Endothelial cell of umbilical vein (primary cell): ENCODE measurements at regions not wholly inside any gene's neighbourhood (a gene's known extent, or its start where the extent isn't known, plus 50 kb on each side); places are given as distances from the start of the nearest gene placed in this dataset.

ENCODE experiments used
- BruUV-seq: library from RNA; stranded (reverse); fragments of 400-500 nt; replicated peaks from 2 replicates; lab custom pipeline; 2021; lab: Mats Ljungman, UMichigan
- CTCF ChIA-PET: fragments of 300-600, 350-600 bp; sonication (Branson Sonifier 250); formaldehyde crosslinking; loops from one replicate; lab custom pipeline; 2021; ENCODE audit warnings: antibody characterized with exemption, inconsistent platforms; lab: Charles Lee
- POLR2A ChIA-PET: fragments of 300-600, 350-600 bp; sonication (Branson Sonifier 250); formaldehyde crosslinking; loops from one replicate; lab custom pipeline; 2021; ENCODE audit warnings: antibody characterized with exemption, inconsistent platforms; lab: Charles Lee
- DNase-seq: peaks from one replicate; pipeline ENCODE4 v3.0.0-alpha.2; 2011; ENCODE audit warnings: low read depth, low spot score
- FAIRE-seq: peaks from 2 replicates; lab custom pipeline; 2011; peaks lifted over from hg19 to GRCh38; lab: Jason Lieb, UNC
- H2AFZ ChIP-seq: 2 replicates; pipeline ENCODE4 v1.6.0; 2012; ENCODE audit warnings: low read depth, low read length, control low read depth, inconsistent platforms
- H3K27ac ChIP-seq: 2 replicates; pipeline ENCODE4 v1.5.1; 2011; ENCODE audit warnings: low read depth, mild to moderate bottlenecking, control low read depth, low read length, moderate library complexity; ENCODE audit not compliant: insufficient read depth
- H3K27me3 ChIP-seq, 2 experiments: 2 replicates each; pipeline versions ENCODE4 v1.6.0 to v1.6.1; 2011; ENCODE audit warnings: low read length in 2 of 2, mixed read lengths in 1 of 2; ENCODE audit not compliant: control insufficient read depth in 2 of 2, insufficient read depth in 2 of 2
- H3K36me3 ChIP-seq, 2 experiments: 2 replicates in 1 of 2; 3 replicates in 1 of 2; pipeline ENCODE4 v1.5.1; 2011; ENCODE audit warnings: low read length in 2 of 2, mild to moderate bottlenecking in 1 of 2, moderate library complexity in 1 of 2; ENCODE audit not compliant: control insufficient read depth in 2 of 2, insufficient read depth in 2 of 2; ENCODE audit errors: extremely low read depth in 1 of 2
- H3K4me1 ChIP-seq: 3 replicates; pipeline ENCODE4 v1.5.1; 2011; ENCODE audit warnings: mild to moderate bottlenecking, low read length; ENCODE audit not compliant: control insufficient read depth, insufficient read depth; ENCODE audit errors: extremely low read depth
- H3K4me2 ChIP-seq: 2 replicates; pipeline ENCODE4 v1.6.1; 2011; ENCODE audit warnings: low read length, control low read depth, mixed read lengths; ENCODE audit not compliant: insufficient read depth
- H3K4me3 ChIP-seq, 3 experiments: fragments of 200-600 bp in 1 of 3; sonication (generic), shearing (Covaris generic) in 1 of 3; replicated peaks in 1 of 3; 2 replicates each; pipeline ENCODE4 v1.5.1; 2011 to 2016; ENCODE audit warnings: control low read depth in 3 of 3, low read length in 3 of 3, mild to moderate bottlenecking in 2 of 3, inconsistent platforms in 1 of 3, low read depth in 1 of 3, moderate library complexity in 1 of 3; ENCODE audit not compliant: insufficient read depth in 1 of 3
- H3K79me2 ChIP-seq: 2 replicates; pipeline ENCODE4 v1.6.0; 2012; ENCODE audit warnings: low read length, inconsistent platforms; ENCODE audit not compliant: control insufficient read depth, insufficient read depth
- H3K9ac ChIP-seq: replicated peaks from 2 replicates; pipeline ENCODE3; 2011; ENCODE audit warnings: low read length, control low read depth; ENCODE audit not compliant: insufficient read depth; ENCODE audit errors: extremely low read depth
- H3K9me1 ChIP-seq: replicated peaks from 3 replicates; pipeline ENCODE4 v1.6.0; 2011; ENCODE audit warnings: mild to moderate bottlenecking, low read length; ENCODE audit not compliant: control insufficient read depth, insufficient read depth; ENCODE audit errors: extremely low read depth
- H3K9me3 ChIP-seq: replicated peaks from 2 replicates; pipeline ENCODE4 v1.5.1; 2012; ENCODE audit warnings: low read length, inconsistent platforms; ENCODE audit not compliant: control insufficient read depth, insufficient read depth
- H4K20me1 ChIP-seq: replicated peaks from 2 replicates; pipeline ENCODE3; 2011; ENCODE audit warnings: mild to moderate bottlenecking, low read length; ENCODE audit not compliant: control insufficient read depth, insufficient read depth; ENCODE audit errors: extremely low read depth
- EZH2 ChIP-seq: IDR thresholded peaks from 2 replicates; pipeline ENCODE4 v1.6.1; 2012; ENCODE audit warnings: borderline replicate concordance, low read depth, mild to moderate bottlenecking, moderate library complexity, low read length, inconsistent platforms; ENCODE audit not compliant: severe bottlenecking
- FOS ChIP-seq: IDR thresholded peaks from 2 replicates; pipeline ENCODE4 v1.6.1; 2011; ENCODE audit warnings: mild to moderate bottlenecking, low read length, moderate library complexity, borderline replicate concordance; ENCODE audit not compliant: insufficient read depth
- GATA2 ChIP-seq: IDR thresholded peaks from 2 replicates; pipeline ENCODE4 v1.7.0; 2011; ENCODE audit warnings: low read depth, mild to moderate bottlenecking, moderate library complexity, mixed read lengths, low read length; ENCODE audit not compliant: insufficient read length, insufficient read depth
- JUN ChIP-seq: IDR thresholded peaks from 2 replicates; pipeline ENCODE4 v1.6.1; 2011; ENCODE audit warnings: borderline replicate concordance, low read depth; ENCODE audit not compliant: insufficient read length, insufficient read depth
- MYC ChIP-seq: IDR thresholded peaks from one replicate; pipeline ENCODE4 v1.6.1; 2011; ENCODE audit warnings: mild to moderate bottlenecking, low read depth, low read length
- POLR2A ChIP-seq: IDR thresholded peaks from 2 replicates; pipeline ENCODE4 v1.6.1; 2012; ENCODE audit warnings: low read depth, mild to moderate bottlenecking, control low read depth, low read length
- POLR2AphosphoS5 ChIP-seq: IDR thresholded peaks from 2 replicates; pipeline ENCODE4 v1.6.1; 2012; ENCODE audit warnings: low read depth, mild to moderate bottlenecking, control low read depth, low read length, moderate library complexity; ENCODE audit not compliant: insufficient read depth
- dilution Hi-C: fragments of 300-500 bp; cut with MboI; formaldehyde crosslinking; loops from one replicate; pipeline ENCODE4 v1.15.0; 2019; ENCODE audit warnings: low sequenced_read_pairs; ENCODE audit not compliant: extremely low pct_ligation_motif_present
- intact Hi-C: fragments of 100-400 bp; cut with micrococcal nuclease; formaldehyde crosslinking; loops from one replicate; pipeline ENCODE4 v1.10.0; 2022
- TF ChIP-seq, protein P1 (sequence below): IDR thresholded peaks from 2 replicates; pipeline ENCODE4 v1.6.1; 2011; ENCODE audit not compliant: insufficient read depth, insufficient read length
- TF ChIP-seq, protein P2 (sequence below), 2 donors: IDR thresholded peaks; 1 replicate in 1 of 2; 2 replicates in 1 of 2; pipeline ENCODE4 v1.5.1; 2011; ENCODE audit warnings: low read length in 2 of 2, mild to moderate bottlenecking in 2 of 2, moderate library complexity in 2 of 2, control low read depth in 1 of 2, inconsistent platforms in 1 of 2, low read depth in 1 of 2; ENCODE audit not compliant: insufficient read depth in 1 of 2; ENCODE audit errors: extremely low read depth in 1 of 2

DNA sequence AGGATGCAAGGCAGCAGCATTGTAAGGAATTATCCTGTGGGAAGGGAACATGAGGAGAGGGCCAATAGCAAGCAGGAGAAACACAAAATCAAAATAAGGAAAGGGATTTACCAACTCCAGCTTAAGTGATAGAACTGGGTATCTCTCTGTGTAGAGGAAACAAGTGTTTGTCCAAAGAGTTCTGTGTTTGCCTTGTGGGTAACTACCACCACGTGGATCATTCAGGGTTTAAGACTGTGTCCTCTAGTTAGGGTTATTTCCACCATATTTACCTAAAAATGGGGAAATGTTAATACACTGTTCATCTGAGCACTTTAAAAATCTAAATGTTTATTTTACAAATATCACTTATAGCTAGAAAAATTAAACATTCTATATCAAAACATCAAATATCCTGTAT is 283.3 kb downstream of the EIPR1 start:
- Histone ChIP-seq H3K27ac (no peak overlapping the region), H3K9me1 (no peaks in the 10 kb centered on the region), H3K79me2 (no peaks in the 10 kb centered on the region), H3K4me1 (no peaks in the 10 kb centered on the region), H4K20me1 (no peaks in the 10 kb centered on the region), H3K4me3 (no peak overlapping the region), H3K9ac (no peak overlapping the region), H3K36me3 (no peaks in the 10 kb centered on the region), H3K4me2 (no peak overlapping the region), H3K9me3 (no peaks in the 10 kb centered on the region), H3K27me3 (no peaks in the 10 kb centered on the region), H2AFZ (no peak overlapping the region)
- BruUV-seq: no TSS peak
- ChIA-PET POLR2A (no interaction called here), CTCF (no interaction called here)
- no peak for DNase-seq
- FAIRE-seq: no peak
- intact Hi-C loops (no loop called here), dilution Hi-C loops (no loop called here)
- TF ChIP-seq POLR2A (no peak), POLR2AphosphoS5 (no peak), GATA2 (no peak)

DNA sequence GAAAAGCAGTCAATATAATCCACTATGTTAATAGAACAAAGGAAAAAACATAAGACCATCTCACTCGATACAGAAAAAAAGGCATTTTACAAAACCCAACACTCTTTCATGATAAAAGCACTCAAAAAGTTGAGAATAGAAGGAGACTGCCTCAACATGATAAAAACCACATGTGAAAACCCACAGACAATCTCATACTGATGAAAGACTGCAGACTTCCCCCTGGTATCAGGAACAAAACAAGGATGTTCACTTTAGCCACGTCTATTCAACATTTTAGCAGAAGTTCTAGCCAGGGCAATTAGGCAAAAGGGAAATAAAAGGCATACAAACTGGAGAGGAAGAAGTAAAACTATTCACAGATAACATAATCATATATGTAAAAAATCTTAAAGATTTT is 285.9 kb downstream of the EIPR1 start:
- CTCF ChIA-PET: no interaction called here
- no peaks in the 10 kb centered on the region for H3K79me2 ChIP-seq
- no peak overlapping the region for H2AFZ ChIP-seq
- no peaks in the 10 kb centered on the region for H3K36me3 ChIP-seq
- H3K4me3 ChIP-seq: no peak overlapping the region
- H3K9me3 ChIP-seq: no peaks in the 10 kb centered on the region
- no peaks in the 10 kb centered on the region for H3K27me3 ChIP-seq
- intact Hi-C loops: no loop called here
- no peak for TF ChIP-seq POLR2AphosphoS5
- TF ChIP-seq MYC: no peak
- TF ChIP-seq, protein P1, sequence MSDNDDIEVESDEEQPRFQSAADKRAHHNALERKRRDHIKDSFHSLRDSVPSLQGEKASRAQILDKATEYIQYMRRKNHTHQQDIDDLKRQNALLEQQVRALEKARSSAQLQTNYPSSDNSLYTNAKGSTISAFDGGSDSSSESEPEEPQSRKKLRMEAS: no peak
- no peak for TF ChIP-seq GATA2
- TF ChIP-seq FOS: no peak
- no peak for TF ChIP-seq EZH2
- TF ChIP-seq, protein P2, sequence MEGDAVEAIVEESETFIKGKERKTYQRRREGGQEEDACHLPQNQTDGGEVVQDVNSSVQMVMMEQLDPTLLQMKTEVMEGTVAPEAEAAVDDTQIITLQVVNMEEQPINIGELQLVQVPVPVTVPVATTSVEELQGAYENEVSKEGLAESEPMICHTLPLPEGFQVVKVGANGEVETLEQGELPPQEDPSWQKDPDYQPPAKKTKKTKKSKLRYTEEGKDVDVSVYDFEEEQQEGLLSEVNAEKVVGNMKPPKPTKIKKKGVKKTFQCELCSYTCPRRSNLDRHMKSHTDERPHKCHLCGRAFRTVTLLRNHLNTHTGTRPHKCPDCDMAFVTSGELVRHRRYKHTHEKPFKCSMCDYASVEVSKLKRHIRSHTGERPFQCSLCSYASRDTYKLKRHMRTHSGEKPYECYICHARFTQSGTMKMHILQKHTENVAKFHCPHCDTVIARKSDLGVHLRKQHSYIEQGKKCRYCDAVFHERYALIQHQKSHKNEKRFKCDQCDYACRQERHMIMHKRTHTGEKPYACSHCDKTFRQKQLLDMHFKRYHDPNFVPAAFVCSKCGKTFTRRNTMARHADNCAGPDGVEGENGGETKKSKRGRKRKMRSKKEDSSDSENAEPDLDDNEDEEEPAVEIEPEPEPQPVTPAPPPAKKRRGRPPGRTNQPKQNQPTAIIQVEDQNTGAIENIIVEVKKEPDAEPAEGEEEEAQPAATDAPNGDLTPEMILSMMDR (IDR thresholded peaks at IDR 0.05; ENCODE audit: extremely low read depth in 1 of 2, insufficient read depth in 1 of 2, low read depth in 1 of 2, low read length in 2 of 2): no peak
- no peak for TF ChIP-seq POLR2A
- TF ChIP-seq JUN: no peak
- dilution Hi-C loops: no loop called here
- no peaks in the 10 kb centered on the region for H3K4me1 ChIP-seq
- POLR2A ChIA-PET: no interaction called here
- no peak overlapping the region for H3K27ac ChIP-seq
- H4K20me1 ChIP-seq: no peaks in the 10 kb centered on the region
- no peak overlapping the region for H3K4me2 ChIP-seq
- DNase-seq (no peak), FAIRE-seq (no peak)
- H3K9me1 ChIP-seq: no peaks in the 10 kb centered on the region
- H3K9ac ChIP-seq: no peak overlapping the region
- BruUV-seq: no TSS peak
